Stimulated activated CD4-positive, alpha-beta T cell treated with anti-CD3 and anti-CD28 coated beads, Interleukin-12 subunit alpha, Interleukin-12 subunit beta, amount 100 ng/mL, for 48 hours (primary cell): ENCODE measurements at regions not wholly inside any gene's neighbourhood (a gene's known extent, or its start where the extent isn't known, plus 50 kb on each side); places are given as distances from the start of the nearest gene placed in this dataset.

Experiments
- DNase-seq, 3 donors: peaks; one replicate each; pipeline ENCODE4 v3.0.0-alpha.2; 2020; ENCODE audit warnings: low read depth in 2 of 3, low spot score in 1 of 3

- no peak for DNase-seq
Measured at GRCh38 chr7:69129951-69130350, 468.3 kb upstream of the AUTS2 start.

- no peak for DNase-seq
Measured at GRCh38 chr7:69130396-69130795, 467.9 kb upstream of the AUTS2 start.

GRCh38 chr7:69134316-69134715 is 464.0 kb upstream of the AUTS2 start:
- DNase-seq = no peak

GRCh38 chr7:69147631-69148030 is 450.6 kb upstream of the AUTS2 start:
- DNase-seq = no peak

- DNase-seq = no peak
Measured at GRCh38 chr7:69149804-69150782, 448.2 kb upstream of the AUTS2 start.

GRCh38 chr7:69162326-69162725 is 435.9 kb upstream of the AUTS2 start:
- DNase-seq = no peak

- DNase-seq = no peak
Measured at GRCh38 chr7:69162931-69163670, 435.2 kb upstream of the AUTS2 start.

GRCh38 chr7:69166979-69167516 is 431.2 kb upstream of the AUTS2 start:
- no peak for DNase-seq

- DNase-seq = no peak
Measured at GRCh38 chr7:69169386-69169785, 428.9 kb upstream of the AUTS2 start.

GRCh38 chr7:69172357-69173077 is 425.8 kb upstream of the AUTS2 start:
- DNase-seq = no peak

GRCh38 chr7:69173341-69173740 is 424.9 kb upstream of the AUTS2 start:
- no peak for DNase-seq

GRCh38 chr7:69173846-69174245 is 424.4 kb upstream of the AUTS2 start:
- DNase-seq = no peak

- no peak for DNase-seq
Measured at GRCh38 chr7:69176841-69177240, 421.4 kb upstream of the AUTS2 start.

GRCh38 chr7:69177461-69177861 is 420.8 kb upstream of the AUTS2 start:
- DNase-seq = no peak

- no peak for DNase-seq
Measured at GRCh38 chr7:69177941-69178494, 420.3 kb upstream of the AUTS2 start.

- no peak for DNase-seq
Measured at GRCh38 chr7:69180662-69181061, 417.6 kb upstream of the AUTS2 start.

GRCh38 chr7:69182596-69183467 is 415.4 kb upstream of the AUTS2 start:
- DNase-seq = no peak

- no peak for DNase-seq
Measured at GRCh38 chr7:69184339-69184738, 413.9 kb upstream of the AUTS2 start.

- no peak for DNase-seq
Measured at GRCh38 chr7:69185170-69185569, 413.1 kb upstream of the AUTS2 start.

GRCh38 chr7:69186974-69187373 is 411.3 kb upstream of the AUTS2 start:
- no peak for DNase-seq
